Progenitor cell of endocrine pancreas (in vitro differentiated cells): ENCODE measurements at regions not wholly inside any gene's neighbourhood (a gene's known extent, or its start where the extent isn't known, plus 50 kb on each side); places are given as distances from the start of the nearest gene placed in this dataset.

Source experiments
- DNase-seq: peaks from one replicate; pipeline ENCODE4 v3.0.0; 2021; ENCODE audit warnings: low spot score; ENCODE audit not compliant: unreplicated experiment
- H3K27ac Mint-ChIP-seq: 2 replicates; pipeline ENCODE4 v1.8.0; 2021; ENCODE audit warnings: mild to moderate bottlenecking, moderate library complexity, mixed read lengths
- H3K27me3 Mint-ChIP-seq: 2 replicates; pipeline ENCODE4 v1.8.0; 2021; ENCODE audit warnings: mixed read lengths
- H3K36me3 Mint-ChIP-seq: 2 replicates; pipeline ENCODE4 v1.8.0; 2022; ENCODE audit warnings: mixed read lengths; ENCODE audit not compliant: insufficient read depth
- H3K4me1 Mint-ChIP-seq: 2 replicates; pipeline ENCODE4 v1.8.0; 2021; ENCODE audit warnings: low read depth, mixed read lengths
- H3K4me3 Mint-ChIP-seq: 2 replicates; pipeline ENCODE4 v1.8.0; 2021; ENCODE audit warnings: low read depth, mild to moderate bottlenecking, moderate library complexity, mixed read lengths
- H3K9me3 Mint-ChIP-seq: 2 replicates; pipeline ENCODE4 v1.8.0; 2021; ENCODE audit warnings: low read depth, mixed read lengths
- TF ChIP-seq, protein P1 (sequence below): fragments of 200-600 bp; sonication (generic); IDR thresholded peaks from one replicate; pipeline ENCODE4 v1.5.0; 2021; ENCODE audit warnings: antibody characterized with exemption, mild to moderate bottlenecking; ENCODE audit not compliant: unreplicated experiment

DNA sequence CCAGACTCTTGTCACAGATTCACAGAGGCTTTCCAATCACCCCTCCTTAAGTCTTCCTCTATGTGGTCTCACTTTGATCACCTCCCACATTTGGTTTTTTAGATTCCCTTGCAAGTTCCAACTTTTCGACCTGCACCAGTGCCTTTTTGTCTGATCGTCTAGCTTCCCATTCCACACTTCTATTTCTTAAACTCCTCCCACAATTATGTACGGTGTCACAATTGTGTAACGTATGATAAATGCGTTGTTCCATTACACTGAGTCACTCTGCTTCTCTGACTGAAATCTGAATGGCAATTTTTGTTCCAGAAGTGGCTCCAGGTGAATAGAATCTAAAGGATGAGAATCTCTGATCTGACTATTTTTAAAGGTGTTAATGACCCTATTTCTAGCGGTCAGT is 320.1 kb downstream of the LMX1A start:
- no peaks in the 10 kb centered on the region for H3K9me3 Mint-ChIP-seq
- no peaks in the 10 kb centered on the region for H3K27me3 Mint-ChIP-seq
- DNase-seq, result no peak
- H3K36me3 Mint-ChIP-seq, result no peaks in the 10 kb centered on the region
- no peaks in the 10 kb centered on the region for H3K4me1 Mint-ChIP-seq
- TF ChIP-seq, protein P1, sequence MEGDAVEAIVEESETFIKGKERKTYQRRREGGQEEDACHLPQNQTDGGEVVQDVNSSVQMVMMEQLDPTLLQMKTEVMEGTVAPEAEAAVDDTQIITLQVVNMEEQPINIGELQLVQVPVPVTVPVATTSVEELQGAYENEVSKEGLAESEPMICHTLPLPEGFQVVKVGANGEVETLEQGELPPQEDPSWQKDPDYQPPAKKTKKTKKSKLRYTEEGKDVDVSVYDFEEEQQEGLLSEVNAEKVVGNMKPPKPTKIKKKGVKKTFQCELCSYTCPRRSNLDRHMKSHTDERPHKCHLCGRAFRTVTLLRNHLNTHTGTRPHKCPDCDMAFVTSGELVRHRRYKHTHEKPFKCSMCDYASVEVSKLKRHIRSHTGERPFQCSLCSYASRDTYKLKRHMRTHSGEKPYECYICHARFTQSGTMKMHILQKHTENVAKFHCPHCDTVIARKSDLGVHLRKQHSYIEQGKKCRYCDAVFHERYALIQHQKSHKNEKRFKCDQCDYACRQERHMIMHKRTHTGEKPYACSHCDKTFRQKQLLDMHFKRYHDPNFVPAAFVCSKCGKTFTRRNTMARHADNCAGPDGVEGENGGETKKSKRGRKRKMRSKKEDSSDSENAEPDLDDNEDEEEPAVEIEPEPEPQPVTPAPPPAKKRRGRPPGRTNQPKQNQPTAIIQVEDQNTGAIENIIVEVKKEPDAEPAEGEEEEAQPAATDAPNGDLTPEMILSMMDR, result no peak
- H3K27ac Mint-ChIP-seq, result no peak overlapping the region
- H3K4me3 Mint-ChIP-seq, result no peak overlapping the region

DNA sequence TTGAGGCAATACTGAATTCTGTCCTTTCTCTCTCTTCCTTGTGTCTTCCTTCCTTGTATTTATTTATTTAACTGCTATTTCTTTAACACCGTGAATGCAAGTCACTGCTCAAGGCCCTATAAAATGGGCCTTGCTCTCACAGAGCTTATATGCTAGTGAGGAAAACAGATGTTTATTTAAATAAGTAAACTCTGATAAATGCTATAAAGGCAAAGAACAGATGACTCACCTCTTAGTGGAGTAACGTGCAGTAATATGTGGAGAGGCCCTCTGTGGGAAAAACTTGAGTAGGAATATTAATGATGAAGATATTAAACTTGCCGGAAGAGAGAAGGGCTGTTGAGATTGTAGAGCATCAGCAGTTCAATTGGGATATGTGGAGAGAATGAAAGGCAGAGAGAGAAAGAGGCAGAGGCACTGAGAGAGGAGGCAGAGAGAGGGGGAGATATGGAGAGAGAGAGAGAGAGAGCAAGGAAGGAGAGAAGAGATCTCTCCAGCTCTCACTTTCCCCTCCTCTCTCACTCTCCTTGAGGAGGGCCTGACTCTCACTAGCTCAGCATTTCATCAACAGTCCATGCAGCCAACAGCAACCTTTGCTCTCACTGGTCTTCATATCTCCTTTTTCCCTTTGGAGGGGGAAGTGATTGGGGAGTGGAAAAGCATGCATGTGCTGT is 322.2 kb downstream of the LMX1A start:
- Mint-ChIP-seq H3K27me3 (no peaks in the 10 kb centered on the region), H3K27ac (no peak overlapping the region), H3K4me3 (no peak overlapping the region), H3K4me1 (no peaks in the 10 kb centered on the region), H3K36me3 (no peaks in the 10 kb centered on the region), H3K9me3 (no peaks in the 10 kb centered on the region)
- TF ChIP-seq, protein P1, result no peak
- DNase-seq, result no peak

DNA sequence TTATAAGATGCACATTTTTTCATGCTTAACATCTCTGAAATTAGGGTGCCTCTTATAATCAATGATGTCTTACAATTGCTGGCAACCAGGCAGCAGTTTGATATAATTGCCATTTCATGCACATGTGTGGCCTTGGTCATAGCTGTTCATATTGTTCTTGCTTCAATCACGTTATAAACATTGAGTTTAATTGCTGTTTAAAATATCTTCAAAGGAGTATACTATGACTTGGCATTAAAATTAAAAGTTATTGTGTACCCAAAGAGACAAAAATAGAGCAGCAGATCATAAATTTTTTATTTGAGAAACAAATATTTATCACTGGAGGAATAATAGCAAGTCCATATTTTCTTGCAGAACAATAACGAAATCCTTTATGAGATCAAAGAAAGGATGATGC is 325.5 kb downstream of the LMX1A start:
- Mint-ChIP-seq H3K4me3 (no peak overlapping the region), H3K9me3 (no peaks in the 10 kb centered on the region), H3K27ac (no peak overlapping the region), H3K27me3 (no peaks in the 10 kb centered on the region), H3K36me3 (no peaks in the 10 kb centered on the region), H3K4me1 (no peaks in the 10 kb centered on the region)
- no peak for DNase-seq
- TF ChIP-seq, protein P1, result no peak

DNA sequence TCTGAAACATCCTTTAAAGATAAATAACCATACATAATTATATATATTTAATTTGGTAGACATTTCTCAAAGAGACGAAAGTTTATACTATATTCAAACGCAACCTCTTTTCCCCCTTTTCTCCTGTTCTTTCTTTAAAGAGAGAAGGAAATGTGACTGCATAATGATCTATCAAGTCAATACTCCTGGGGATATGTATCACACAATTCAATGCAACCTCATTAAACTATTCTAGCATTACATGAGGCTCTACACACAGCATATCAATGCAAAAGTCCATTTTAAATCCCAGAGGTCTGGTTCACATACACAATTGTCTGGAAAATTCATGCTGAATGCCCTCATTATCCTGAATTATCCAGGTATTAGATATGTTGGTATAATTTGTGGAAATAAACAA is 330.7 kb downstream of the LMX1A start:
- TF ChIP-seq, protein P1, result no peak
- Mint-ChIP-seq H3K4me3 (no peak overlapping the region), H3K36me3 (no peaks in the 10 kb centered on the region), H3K27me3 (no peaks in the 10 kb centered on the region), H3K9me3 (peaks cover 12% of the 10 kb centered on the region), H3K4me1 (no peaks in the 10 kb centered on the region), H3K27ac (no peak overlapping the region)
- no peak for DNase-seq

DNA sequence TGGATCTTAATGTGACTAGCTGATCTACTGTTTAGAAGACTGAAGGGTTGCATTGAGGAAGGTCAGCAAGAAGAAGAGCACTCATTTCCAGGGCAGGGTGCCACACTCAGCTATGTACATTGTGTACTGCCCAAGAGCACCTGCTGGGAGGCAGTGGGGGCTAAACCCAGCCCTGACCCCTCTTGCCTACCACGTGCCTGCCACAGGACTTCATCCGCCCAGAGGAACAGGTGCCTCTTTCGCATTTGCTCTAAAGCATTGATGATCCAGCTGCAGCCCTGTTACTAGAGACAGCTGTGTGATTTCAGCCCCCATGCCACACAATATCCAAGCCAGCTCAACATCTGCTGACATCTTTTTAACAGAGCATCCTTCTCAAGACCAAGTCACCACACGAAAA is 341.8 kb downstream of the LMX1A start:
- DNase-seq, result no peak
- H3K27me3 Mint-ChIP-seq, result no peaks in the 10 kb centered on the region
- H3K36me3 Mint-ChIP-seq, result peaks cover 4% of the 10 kb centered on the region
- no peak overlapping the region for H3K4me3 Mint-ChIP-seq
- H3K4me1 Mint-ChIP-seq, result no peaks in the 10 kb centered on the region
- no peak overlapping the region for H3K27ac Mint-ChIP-seq
- TF ChIP-seq, protein P1, result no peak
- peaks cover 19% of the 10 kb centered on the region for H3K9me3 Mint-ChIP-seq
